Spleen (tissue), 11 donors: ENCODE measurements at regions not wholly inside any gene's neighbourhood (a gene's known extent, or its start where the extent isn't known, plus 50 kb on each side); places are given as distances from the start of the nearest gene placed in this dataset.

Source experiments
- DNase-seq: peaks from one replicate; pipeline ENCODE4 v3.0.0-alpha.2; 2020
- H3K27ac ChIP-seq, 8 donors: fragments of 200-600 bp; sonication (generic) in 7 of 8; 1 replicate in 4 of 8; 2 replicates in 4 of 8; pipeline versions ENCODE4 v1.5.0 to v1.8.0; 2016 to 2021; ENCODE audit warnings: inconsistent platforms in 4 of 8, mild to moderate bottlenecking in 4 of 8, moderate library complexity in 1 of 8
- H3K27me3 ChIP-seq, 7 donors: fragments of 200-600 bp; sonication (generic) in 6 of 7; replicated peaks in 1 of 7; 1 replicate in 4 of 7; 2 replicates in 3 of 7; pipeline versions ENCODE4 v1.5.0 to v1.8.0; 2016 to 2021; ENCODE audit warnings: inconsistent platforms in 3 of 7, mild to moderate bottlenecking in 1 of 7
- H3K36me3 ChIP-seq, 6 donors: fragments of 200-600 bp; sonication (generic) in 5 of 6; 1 replicate in 4 of 6; 2 replicates in 2 of 6; pipeline versions ENCODE4 v1.5.0 to v1.8.0; 2016 to 2021; ENCODE audit warnings: inconsistent platforms in 2 of 6
- H3K4me1 ChIP-seq, 6 donors: fragments of 200-600 bp; sonication (generic) in 5 of 6; 1 replicate in 3 of 6; 2 replicates in 3 of 6; pipeline versions ENCODE4 v1.5.0 to v1.8.0; 2016 to 2021; ENCODE audit warnings: inconsistent platforms in 3 of 6
- H3K4me3 ChIP-seq, 8 donors: fragments of 200-600 bp; sonication (generic) in 7 of 8; 1 replicate in 4 of 8; 2 replicates in 4 of 8; pipeline versions ENCODE4 v1.5.0 to v1.8.0; 2016 to 2021; ENCODE audit warnings: inconsistent platforms in 4 of 8, mild to moderate bottlenecking in 4 of 8, moderate library complexity in 2 of 8
- H3K9me3 ChIP-seq, 8 donors: fragments of 200-600 bp; sonication (generic) in 7 of 8; 1 replicate in 4 of 8; 2 replicates in 4 of 8; pipeline versions ENCODE4 v1.5.0 to v1.8.0; 2016 to 2021; ENCODE audit warnings: inconsistent platforms in 4 of 8
- CTCF ChIP-seq, 11 experiments: fragments of 200-600 bp in 7 of 11; fragments of 450-650 bp in 4 of 11; sonication (generic) in 4 of 11; IDR thresholded peaks in 8 of 11; conservative IDR thresholded peaks in 3 of 11; 1 replicate in 7 of 11; 2 replicates in 4 of 11; pipeline versions ENCODE4 v1.4.0 to v1.8.0; 2016 to 2021; ENCODE audit warnings: antibody characterized with exemption in 11 of 11, inconsistent platforms in 4 of 11, mild to moderate bottlenecking in 1 of 11
- POLR2A ChIP-seq, 3 donors: fragments of 450-650 bp; IDR thresholded peaks; one replicate each; pipeline ENCODE4 v1.5.1; 2017; ENCODE audit warnings: antibody characterized with exemption in 3 of 3, mild to moderate bottlenecking in 1 of 3
- POLR2AphosphoS5 ChIP-seq, 3 donors: sonication (generic); formaldehyde crosslinking; IDR thresholded peaks; one replicate each; pipeline ENCODE4 v1.5.1; 2017; ENCODE audit warnings: antibody characterized with exemption in 3 of 3
- whole genome bisulfite sequencing, 5 donors: extraction: QIAGEN DNeasy Blood & Tissue Kit in 3 of 5; methylation state at CpG; one replicate each; pipeline versions ENCODE4 v1.1.5 to v1.1.7; 2013 to 2018; 5-methylcytosine and 5-hydroxymethylcytosine counted together
- intact Hi-C: fragments of 100-400 bp; cut with DNase I; formaldehyde crosslinking; loops from one replicate; pipeline ENCODE4 v1.15.0; 2023; ENCODE audit warnings: low total_unique reads
- donor health status: healthy with polysubstance abuse.
- donor health status: DM: no; HTN: no; CAD: no; lungs with moderate emphysema.
- donor health status: DM: no; HTN: no; CAD: no.
- donor health status: Bipolar disorder and iron deficiency.
- donor health status: healthy.
- donor health status: DM: no; HTN: no; CAD: no.
- donor health status: DM: yes; HTN: yes; CAD: no.

- intact Hi-C loops: no loop called here
- no peaks in the 10 kb centered on the region for H3K9me3 ChIP-seq
- 70 to 88% (median 77%) methylated on average over 4 of the region's 4 CpGs for WGBS, 5 donors
These were observed 67.2 kb downstream of the EMX2 start for GRCh38 chr10:117609796-117610170.

GRCh38 chr10:117610321-117610720, 67.8 kb downstream of the EMX2 start:
- 48 to 53% (median 52%) methylated on average over 4 of the region's 4 CpGs for WGBS, 5 donors
- no peak for TF ChIP-seq CTCF (IDR thresholded peaks at IDR 0.05 in 8 of 11, conservative IDR thresholded peaks at IDR 0.05 in 3 of 11)
- TF ChIP-seq POLR2AphosphoS5 (IDR thresholded peaks at IDR 0.05): no peak
- no peak for TF ChIP-seq POLR2A (IDR thresholded peaks at IDR 0.05)
- intact Hi-C loops: no loop called here
- no peaks in the 10 kb centered on the region for H3K4me1 ChIP-seq
- DNase-seq: no peak
- H3K4me3 ChIP-seq: no peak overlapping the region
- peaks cover 0 to 20% (median 0%) of the 10 kb centered on the region in 7 donors for H3K27me3 ChIP-seq
- no peak overlapping the region for H3K27ac ChIP-seq
- no peaks in the 10 kb centered on the region for H3K36me3 ChIP-seq
- no peaks in the 10 kb centered on the region for H3K9me3 ChIP-seq

More at GRCh38 chr10:117609796-117610170, 67.2 kb downstream of the EMX2 start:
- no peak for DNase-seq
- peaks cover 0 to 20% (median 0%) of the 10 kb centered on the region in 7 donors for H3K27me3 ChIP-seq
- H3K4me3 ChIP-seq: no peak overlapping the region
- H3K27ac ChIP-seq: no peak overlapping the region
- H3K36me3 ChIP-seq: no peaks in the 10 kb centered on the region
- TF ChIP-seq POLR2AphosphoS5 (IDR thresholded peaks at IDR 0.05) (no peak), CTCF (IDR thresholded peaks at IDR 0.05 in 8 of 11, conservative IDR thresholded peaks at IDR 0.05 in 3 of 11) (no peak)
- no peaks in the 10 kb centered on the region for H3K4me1 ChIP-seq

GRCh38 chr10:117612113-117612512, 69.6 kb downstream of the EMX2 start:
- WGBS, 5 donors: 95 to 100% (median 96%) methylated on average over 1 of the region's 1 CpG
- peaks cover 0 to 16% (median 0%) of the 10 kb centered on the region in 7 donors for H3K27me3 ChIP-seq
- no peaks in the 10 kb centered on the region for H3K4me1 ChIP-seq
- no peak for DNase-seq
- no peaks in the 10 kb centered on the region for H3K36me3 ChIP-seq
- H3K27ac ChIP-seq: no peak overlapping the region
- no peak overlapping the region for H3K4me3 ChIP-seq
- TF ChIP-seq CTCF (IDR thresholded peaks at IDR 0.05 in 8 of 11, conservative IDR thresholded peaks at IDR 0.05 in 3 of 11): no peak
- no peak for TF ChIP-seq POLR2A (IDR thresholded peaks at IDR 0.05)
- TF ChIP-seq POLR2AphosphoS5 (IDR thresholded peaks at IDR 0.05): no peak
- intact Hi-C loops: no loop called here
- no peaks in the 10 kb centered on the region for H3K9me3 ChIP-seq

GRCh38 chr10:117615649-117616048, 73.1 kb downstream of the EMX2 start:
- WGBS, 5 donors: 75 to 89% (median 78%) methylated on average over 3 of the region's 3 CpGs
- no peak overlapping the region for H3K4me3 ChIP-seq
- no peak for DNase-seq
- peaks cover 0 to 26% (median 0%) of the 10 kb centered on the region in 7 donors for H3K27me3 ChIP-seq
- no peak for TF ChIP-seq CTCF (IDR thresholded peaks at IDR 0.05 in 8 of 11, conservative IDR thresholded peaks at IDR 0.05 in 3 of 11)
- no peaks in the 10 kb centered on the region for H3K36me3 ChIP-seq
- H3K27ac ChIP-seq: no peak overlapping the region
- H3K9me3 ChIP-seq: no peaks in the 10 kb centered on the region
- intact Hi-C loops: no loop called here
- H3K4me1 ChIP-seq: no peaks in the 10 kb centered on the region
